Testis (tissue), 2 donors: ENCODE measurements at regions not wholly inside any gene's neighbourhood (a gene's known extent, or its start where the extent isn't known, plus 50 kb on each side); places are given as distances from the start of the nearest gene placed in this dataset.

Experiments
- CTCF ChIP-seq, 3 experiments: fragments of 450-650 bp in 2 of 3; fragments of 200-600 bp in 1 of 3; sonication (generic) in 1 of 3; IDR thresholded peaks; one replicate each; pipeline ENCODE4 v1.5.1; 2016 to 2019; ENCODE audit warnings: antibody characterized with exemption in 3 of 3, mild to moderate bottlenecking in 2 of 3, moderate library complexity in 1 of 3
- POLR2A ChIP-seq: fragments of 450-650 bp; IDR thresholded peaks from one replicate; pipeline ENCODE4 v1.6.1; 2017; ENCODE audit warnings: antibody characterized with exemption, mild to moderate bottlenecking, moderate library complexity

DNA sequence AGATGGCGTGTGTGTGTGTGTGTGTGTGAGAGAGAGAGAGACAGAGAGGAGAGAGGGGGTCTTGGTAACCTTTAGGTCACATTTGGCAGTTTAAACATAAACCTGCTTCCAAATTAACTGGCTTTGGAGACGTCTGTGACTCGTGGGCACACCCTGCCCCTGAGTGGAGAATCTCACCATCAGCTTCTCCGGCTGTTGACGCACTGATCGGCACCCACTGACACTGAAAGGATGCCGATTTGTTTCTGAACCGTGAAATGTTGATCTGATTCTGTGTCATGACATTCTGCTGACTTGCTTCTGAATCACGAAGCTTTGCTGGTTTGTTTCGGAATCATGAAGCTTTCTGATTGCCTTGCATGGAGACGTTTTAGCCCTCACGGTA, 114.7 kb downstream of the RTP5 start:
- TF ChIP-seq POLR2A (no peak), CTCF (IDR thresholded peaks at IDR 0.05) (no peak)
